SK-N-MC (cell line): ENCODE measurements at regions not wholly inside any gene's neighbourhood (a gene's known extent, or its start where the extent isn't known, plus 50 kb on each side); places are given as distances from the start of the nearest gene placed in this dataset.

Source experiments
- DNase-seq: peaks from one replicate; pipeline ENCODE4 v3.0.0-alpha.2; 2011; ENCODE audit warnings: low read depth, low spot score
- H3K27ac ChIP-seq: fragments of 200-600 bp; sonication (generic); 2 replicates; pipeline ENCODE4 v1.5.1; 2016; ENCODE audit warnings: mixed run types
- H3K36me3 ChIP-seq: fragments of 200-600 bp; sonication (generic); 2 replicates; pipeline ENCODE4 v1.6.1; 2017; ENCODE audit warnings: antibody characterized with exemption, low read length, mixed read lengths; ENCODE audit not compliant: insufficient read depth
- H3K4me3 ChIP-seq: fragments of 200-600 bp; sonication (generic); 2 replicates; pipeline ENCODE4 v1.5.1; 2016
- H3K9ac ChIP-seq: fragments of 200-600 bp; sonication (generic); 2 replicates; pipeline ENCODE4 v1.8.0; 2017; ENCODE audit warnings: mixed run types, mixed read lengths; ENCODE audit not compliant: insufficient read length
- H3K9me3 ChIP-seq: fragments of 200-600 bp; sonication (generic); 2 replicates; pipeline ENCODE4 v1.6.1; 2017; ENCODE audit warnings: low read depth, mild to moderate bottlenecking, antibody characterized with exemption, low read length, moderate library complexity, mixed read lengths
- EZH2 ChIP-seq: fragments of 200-600 bp; sonication (generic); IDR thresholded peaks from one replicate; pipeline ENCODE4 v1.6.1; 2017; ENCODE audit warnings: antibody characterized with exemption
- FOXP2 ChIP-seq: optimal IDR thresholded peaks from 2 replicates; pipeline ENCODE3; 2011; ENCODE audit warnings: mild to moderate bottlenecking, moderate library complexity; ENCODE audit not compliant: insufficient read depth; ENCODE audit errors: extremely low read length, control extremely low read depth
- POLR2AphosphoS5 ChIP-seq: IDR thresholded peaks from 2 replicates; pipeline ENCODE4 v1.6.1; 2012; ENCODE audit warnings: mild to moderate bottlenecking, low read depth, low read length, borderline replicate concordance

DNA sequence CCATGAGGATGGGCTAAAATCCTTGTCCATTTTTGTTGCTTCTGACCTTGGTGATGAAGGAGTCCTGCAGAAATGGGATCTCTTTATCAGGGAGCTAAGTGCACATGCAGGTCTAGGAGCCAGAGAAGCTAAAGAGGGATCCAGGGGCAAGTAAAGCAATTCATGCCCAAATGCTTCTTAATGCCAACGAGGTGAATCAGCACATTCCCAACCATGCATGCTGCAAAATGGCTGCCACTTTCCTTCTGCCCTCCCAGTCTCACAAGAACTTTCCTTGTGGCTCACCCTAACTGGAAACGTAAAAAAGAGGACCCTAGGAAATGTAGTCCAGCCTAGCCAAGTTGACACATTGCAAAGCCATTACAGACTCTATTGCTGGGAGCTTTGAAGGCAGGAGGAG lies 298.4 kb downstream of the MAFB start:
- no peak overlapping the region for H3K4me3 ChIP-seq
- no peaks in the 10 kb centered on the region; the same call in 1 of the 2 replicates for H3K9me3 ChIP-seq
- H3K9ac ChIP-seq, result no peak overlapping the region
- DNase-seq, result no peak
- no peaks in the 10 kb centered on the region for H3K36me3 ChIP-seq
- H3K27ac ChIP-seq, result no peak overlapping the region
- TF ChIP-seq EZH2 (no peak), FOXP2 (no peak), POLR2AphosphoS5 (no peak)

DNA sequence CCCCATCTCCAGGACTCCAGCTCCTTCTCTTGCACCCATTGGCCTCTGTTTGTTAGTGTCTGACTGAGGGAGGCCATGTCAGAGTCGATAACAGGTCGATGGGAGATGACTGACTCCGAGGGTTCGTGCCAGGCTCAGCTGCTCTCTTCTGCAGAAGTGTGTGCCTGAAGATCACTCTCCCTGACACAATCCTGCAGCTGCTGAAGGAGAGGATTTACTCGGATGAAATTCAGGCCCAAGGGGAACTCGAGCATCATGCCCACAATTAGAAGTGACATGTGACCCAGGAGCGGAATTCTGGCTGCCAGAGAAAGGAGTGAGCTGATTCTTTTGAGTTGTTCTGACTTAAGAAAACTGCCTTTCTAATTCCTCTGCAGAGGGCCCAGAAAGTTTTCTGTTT lies 318.2 kb downstream of the MAFB start:
- Histone ChIP-seq H3K9me3 (peaks cover 6% of the 10 kb centered on the region; the same call in 1 of the 2 replicates), H3K4me3 (no peak overlapping the region), H3K36me3 (no peaks in the 10 kb centered on the region), H3K27ac (no peak overlapping the region), H3K9ac (no peak overlapping the region)
- no peak for DNase-seq
- TF ChIP-seq POLR2AphosphoS5 (no peak), FOXP2 (no peak), EZH2 (no peak)

DNA sequence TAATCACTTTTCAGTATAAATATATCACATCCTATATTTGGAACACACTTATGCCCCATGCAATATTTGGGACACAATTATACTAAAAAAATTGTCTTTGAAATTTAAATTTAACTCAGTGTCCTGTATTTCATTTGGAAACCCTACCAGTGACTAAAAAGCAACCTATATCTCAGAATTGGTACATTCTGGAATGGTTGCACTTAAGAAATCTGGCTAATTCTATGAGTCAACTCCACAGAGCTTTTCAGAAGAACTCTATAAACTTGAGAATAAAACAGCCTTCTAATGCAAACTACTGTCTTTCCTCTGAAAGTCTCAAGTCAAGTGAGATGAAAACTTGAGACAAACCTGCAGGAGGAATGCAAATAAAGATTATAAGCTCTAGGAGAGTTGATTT lies 320.2 kb downstream of the MAFB start:
- H3K27ac ChIP-seq, result no peak overlapping the region
- no peak for DNase-seq
- no peaks in the 10 kb centered on the region for H3K9me3 ChIP-seq
- no peaks in the 10 kb centered on the region for H3K36me3 ChIP-seq
- TF ChIP-seq FOXP2, result no peak
- no peak for TF ChIP-seq EZH2
- TF ChIP-seq POLR2AphosphoS5, result no peak
- no peak overlapping the region for H3K4me3 ChIP-seq
- H3K9ac ChIP-seq, result no peak overlapping the region

DNA sequence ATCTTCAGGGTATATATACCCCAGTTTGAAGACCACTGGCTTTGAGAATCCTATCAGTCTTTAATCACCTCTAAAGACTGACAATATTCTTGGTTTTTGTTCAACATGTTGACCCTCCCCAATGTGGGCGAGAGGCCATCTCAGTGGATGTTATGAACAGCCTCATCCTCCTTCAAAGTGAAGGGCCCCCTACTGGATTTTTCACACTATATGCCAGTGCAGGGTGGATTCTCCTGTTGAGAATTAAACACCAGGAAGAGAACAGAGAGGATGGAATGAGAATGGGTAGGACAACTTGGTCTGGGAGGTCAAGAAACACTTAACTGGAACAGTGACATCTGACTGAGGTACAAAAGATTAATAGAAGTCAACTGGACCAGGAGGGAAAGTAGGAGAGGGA lies 327.1 kb downstream of the MAFB start:
- Histone ChIP-seq H3K36me3 (no peaks in the 10 kb centered on the region), H3K9me3 (no peaks in the 10 kb centered on the region), H3K4me3 (no peak overlapping the region), H3K9ac (no peak overlapping the region), H3K27ac (no peak overlapping the region)
- no peak for DNase-seq
- no peak for TF ChIP-seq FOXP2
- no peak for TF ChIP-seq POLR2AphosphoS5
- no peak for TF ChIP-seq EZH2

DNA sequence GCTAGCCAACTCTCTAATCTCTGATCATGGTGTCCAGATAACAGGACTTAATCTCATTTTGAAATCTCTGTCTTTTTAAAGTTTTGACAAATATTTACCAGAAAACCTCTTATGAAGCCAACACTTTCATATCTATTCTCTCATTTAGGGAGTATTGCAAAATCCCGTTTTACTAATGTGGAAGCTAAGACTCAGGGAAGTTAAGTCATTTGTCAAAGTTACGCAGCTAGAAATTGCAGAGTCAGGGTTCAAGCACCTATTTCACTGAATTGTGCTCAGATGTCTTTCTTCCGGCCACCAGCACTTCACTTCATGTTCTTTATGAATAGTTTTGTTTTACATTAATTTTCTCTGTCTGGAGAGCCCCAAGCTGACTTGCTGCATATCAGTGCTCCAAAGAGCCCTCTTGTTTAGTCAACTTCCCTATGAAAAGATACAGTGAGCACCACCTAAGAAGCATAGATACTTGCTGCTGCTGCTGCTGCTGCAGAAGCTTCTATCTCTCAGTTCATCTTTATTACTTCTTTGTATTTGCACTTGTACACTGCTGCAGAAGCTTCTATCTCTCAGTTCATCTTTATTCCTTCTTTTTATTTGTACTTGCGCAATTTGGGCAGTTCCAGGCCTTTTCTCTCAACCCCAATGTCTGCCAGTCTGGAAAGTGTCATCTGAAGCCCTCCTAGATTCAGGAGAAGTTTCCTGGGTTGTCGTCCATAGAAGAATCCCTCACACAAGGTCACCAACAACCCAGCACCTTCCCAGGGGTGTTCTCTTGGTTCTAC lies 329.7 kb downstream of the MAFB start:
- H3K36me3 ChIP-seq, result no peaks in the 10 kb centered on the region
- H3K9ac ChIP-seq, result no peak overlapping the region
- H3K9me3 ChIP-seq, result no peaks in the 10 kb centered on the region
- H3K27ac ChIP-seq, result no peak overlapping the region
- peak; percentile 37 for DNase-seq
- TF ChIP-seq FOXP2 (no peak), POLR2AphosphoS5 (no peak), EZH2 (no peak)
- no peak overlapping the region for H3K4me3 ChIP-seq

DNA sequence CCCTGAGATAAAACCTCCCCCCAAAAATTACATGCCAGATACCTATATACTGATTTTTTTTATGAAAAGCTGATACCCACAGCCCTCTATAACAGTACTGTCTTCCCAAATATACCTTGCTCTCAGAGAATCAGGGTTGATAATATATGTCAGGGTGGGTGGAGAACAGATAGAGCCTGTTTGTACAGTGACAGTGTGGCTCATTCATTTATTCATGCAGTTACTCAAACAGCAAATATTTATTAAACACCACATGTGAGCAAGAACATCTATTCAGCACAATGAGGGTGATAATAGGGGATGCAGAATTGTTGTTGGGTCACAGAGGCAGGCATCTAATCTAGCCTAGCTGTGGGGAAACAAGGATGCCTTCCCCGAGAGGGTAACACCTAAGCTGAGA lies 334.2 kb downstream of the MAFB start:
- H3K9me3 ChIP-seq, result no peaks in the 10 kb centered on the region
- TF ChIP-seq EZH2, result no peak
- no peak for TF ChIP-seq FOXP2
- TF ChIP-seq POLR2AphosphoS5, result no peak
- no peaks in the 10 kb centered on the region for H3K36me3 ChIP-seq
- H3K4me3 ChIP-seq, result no peak overlapping the region
- no peak overlapping the region for H3K9ac ChIP-seq
- H3K27ac ChIP-seq, result no peak overlapping the region
- no peak for DNase-seq

DNA sequence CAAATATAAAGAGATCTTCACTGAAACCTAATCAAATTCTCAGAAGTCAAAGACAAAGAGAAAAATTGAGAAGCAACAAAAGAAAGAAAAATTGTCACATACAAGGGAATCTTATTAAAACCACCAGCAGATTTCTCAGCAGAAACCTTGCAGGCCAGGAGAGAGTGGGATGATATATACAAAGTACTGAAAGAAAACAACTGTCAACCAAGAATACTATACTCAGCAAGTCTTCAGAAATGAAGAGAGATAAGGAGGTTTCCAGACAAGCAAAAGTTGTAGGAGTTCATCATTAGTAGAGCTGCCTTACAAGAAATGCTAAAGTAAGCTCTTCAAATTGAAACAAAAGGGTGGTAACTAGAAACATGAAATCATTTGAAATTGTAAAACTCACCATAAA lies 345.6 kb downstream of the MAFB start:
- Histone ChIP-seq H3K9me3 (no peaks in the 10 kb centered on the region; the same call in 1 of the 2 replicates), H3K36me3 (no peaks in the 10 kb centered on the region), H3K27ac (no peak overlapping the region), H3K4me3 (no peak overlapping the region), H3K9ac (no peak overlapping the region)
- TF ChIP-seq POLR2AphosphoS5 (no peak), FOXP2 (no peak), EZH2 (no peak)
- DNase-seq, result no peak

DNA sequence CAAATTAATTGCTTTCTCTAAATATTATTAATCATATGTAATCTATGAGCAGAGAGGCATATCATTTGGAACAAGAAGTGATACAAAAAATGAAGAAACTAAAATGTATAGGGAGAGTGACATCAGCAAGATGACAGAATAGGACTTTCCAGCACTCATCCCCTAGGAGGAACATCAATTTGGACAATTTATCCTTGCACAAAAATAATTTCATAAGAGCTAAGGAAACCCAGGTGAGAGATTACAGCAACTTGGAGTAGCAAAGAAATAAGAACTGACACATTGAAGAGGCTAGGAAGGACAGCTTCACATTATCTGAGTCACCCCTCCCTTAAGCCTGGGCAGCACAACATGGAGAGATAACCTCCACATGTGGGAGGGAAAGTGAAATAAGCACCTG lies 347.5 kb downstream of the MAFB start:
- Histone ChIP-seq H3K9me3 (no peaks in the 10 kb centered on the region), H3K9ac (no peak overlapping the region), H3K27ac (no peak overlapping the region), H3K4me3 (no peak overlapping the region), H3K36me3 (no peaks in the 10 kb centered on the region)
- no peak for DNase-seq
- TF ChIP-seq EZH2 (no peak), POLR2AphosphoS5 (no peak), FOXP2 (no peak)
